ENCODE measurements at regions not wholly inside any gene's neighbourhood (a gene's known extent, or its start where the extent isn't known, plus 50 kb on each side); places are given as distances from the start of the nearest gene placed in this dataset.

GRCh38 chr4:81549984-81550383 is 78.3 kb upstream of the RASGEF1B start (continued):
- no peak for TF ChIP-seq SP1 (IDR thresholded peaks at IDR 0.05; ENCODE audit: low read depth, low read length)

- SMC1A ChIA-PET (ENCODE audit: uncharacterized antibody, unreplicated experiment): no interaction called here
- POLR2A ChIA-PET: no interaction called here
- Histone ChIP-seq H3K4me1 (ENCODE audit: control insufficient read depth, insufficient read depth, low read length) (no peaks in the 10 kb centered on the region), H3K4me3 (no peak overlapping the region), H4K20me1 (ENCODE audit: control insufficient read depth, insufficient read depth) (no peaks in the 10 kb centered on the region), H3K9me3 (replicated peaks; ENCODE audit: control insufficient read depth, insufficient read depth, low read length) (no peaks in the 10 kb centered on the region), H3K27me3 (replicated peaks in 1 of 2; ENCODE audit: control insufficient read depth in 2 of 2, insufficient read depth in 2 of 2, low read length in 1 of 2) (no peaks in the 10 kb centered on the region; a peak in 2 of 4 replicates), H3K36me3 (ENCODE audit: control insufficient read depth in 2 of 2, insufficient read depth in 2 of 2, low read length in 1 of 2) (no peaks in the 10 kb centered on the region), H3K4me2 (ENCODE audit: control insufficient read depth, insufficient read depth) (no peak overlapping the region), H3K27ac (ENCODE audit: control insufficient read depth, insufficient read depth) (no peak overlapping the region), H3K9ac (ENCODE audit: control insufficient read depth, insufficient read depth, low read length) (no peak overlapping the region), H2AFZ (ENCODE audit: control insufficient read depth, low read depth, low read length) (no peak overlapping the region), H3K79me2 (ENCODE audit: control insufficient read depth, insufficient read depth, low read length) (no peaks in the 10 kb centered on the region)
- FAIRE-seq (no peak), DNase-seq (ENCODE audit: low read depth, low spot score) (no peak), ATAC-seq (no peak)
- BruUV-seq (replicated peaks): no TSS peak
- TF ChIP-seq, protein P1, sequence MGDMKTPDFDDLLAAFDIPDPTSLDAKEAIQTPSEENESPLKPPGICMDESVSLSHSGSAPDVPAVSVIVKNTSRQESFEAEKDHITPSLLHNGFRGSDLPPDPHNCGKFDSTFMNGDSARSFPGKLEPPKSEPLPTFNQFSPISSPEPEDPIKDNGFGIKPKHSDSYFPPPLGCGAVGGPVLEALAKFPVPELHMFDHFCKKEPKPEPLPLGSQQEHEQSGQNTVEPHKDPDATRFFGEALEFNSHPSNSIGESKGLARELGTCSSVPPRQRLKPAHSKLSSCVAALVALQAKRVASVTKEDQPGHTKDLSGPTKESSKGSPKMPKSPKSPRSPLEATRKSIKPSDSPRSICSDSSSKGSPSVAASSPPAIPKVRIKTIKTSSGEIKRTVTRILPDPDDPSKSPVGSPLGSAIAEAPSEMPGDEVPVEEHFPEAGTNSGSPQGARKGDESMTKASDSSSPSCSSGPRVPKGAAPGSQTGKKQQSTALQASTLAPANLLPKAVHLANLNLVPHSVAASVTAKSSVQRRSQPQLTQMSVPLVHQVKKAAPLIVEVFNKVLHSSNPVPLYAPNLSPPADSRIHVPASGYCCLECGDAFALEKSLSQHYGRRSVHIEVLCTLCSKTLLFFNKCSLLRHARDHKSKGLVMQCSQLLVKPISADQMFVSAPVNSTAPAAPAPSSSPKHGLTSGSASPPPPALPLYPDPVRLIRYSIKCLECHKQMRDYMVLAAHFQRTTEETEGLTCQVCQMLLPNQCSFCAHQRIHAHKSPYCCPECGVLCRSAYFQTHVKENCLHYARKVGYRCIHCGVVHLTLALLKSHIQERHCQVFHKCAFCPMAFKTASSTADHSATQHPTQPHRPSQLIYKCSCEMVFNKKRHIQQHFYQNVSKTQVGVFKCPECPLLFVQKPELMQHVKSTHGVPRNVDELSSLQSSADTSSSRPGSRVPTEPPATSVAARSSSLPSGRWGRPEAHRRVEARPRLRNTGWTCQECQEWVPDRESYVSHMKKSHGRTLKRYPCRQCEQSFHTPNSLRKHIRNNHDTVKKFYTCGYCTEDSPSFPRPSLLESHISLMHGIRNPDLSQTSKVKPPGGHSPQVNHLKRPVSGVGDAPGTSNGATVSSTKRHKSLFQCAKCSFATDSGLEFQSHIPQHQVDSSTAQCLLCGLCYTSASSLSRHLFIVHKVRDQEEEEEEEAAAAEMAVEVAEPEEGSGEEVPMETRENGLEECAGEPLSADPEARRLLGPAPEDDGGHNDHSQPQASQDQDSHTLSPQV (IDR thresholded peaks at IDR 0.05): no peak
- CTCF ChIA-PET: no interaction called here
- WGBS (ENCODE audit: insufficient coverage, insufficient replicate concordance, low lambda C conversion rate, missing lambda C conversion rate): 0% methylated on average over 2 of the region's 2 CpGs
- in situ Hi-C loops (cut with MboI) (no loop called here), intact Hi-C loops (cut with micrococcal nuclease; ENCODE audit: unreplicated experiment) (no loop called here)
- RAD21 ChIA-PET (ENCODE audit: unreplicated experiment): no interaction called here
These were observed 75.1 kb upstream of the RASGEF1B start for GRCh38 chr4:81546777-81547176.

Data from GM12878 (cell line).